NCI-H446 treated with DMSO at 0.1 percent for 48 hours (cell line): ENCODE measurements at regions not wholly inside any gene's neighbourhood (a gene's known extent, or its start where the extent isn't known, plus 50 kb on each side); places are given as distances from the start of the nearest gene placed in this dataset.
"Not testable (repeated sequence)": the region's sequence is repeated elsewhere in the genome, so short reads cannot be mapped to it uniquely, and the experiment has no call there.

Experiments used
- DNase-seq: peaks from one replicate; lab custom pipeline; 2025; lab: John Stamatoyannopoulos, UW

DNA sequence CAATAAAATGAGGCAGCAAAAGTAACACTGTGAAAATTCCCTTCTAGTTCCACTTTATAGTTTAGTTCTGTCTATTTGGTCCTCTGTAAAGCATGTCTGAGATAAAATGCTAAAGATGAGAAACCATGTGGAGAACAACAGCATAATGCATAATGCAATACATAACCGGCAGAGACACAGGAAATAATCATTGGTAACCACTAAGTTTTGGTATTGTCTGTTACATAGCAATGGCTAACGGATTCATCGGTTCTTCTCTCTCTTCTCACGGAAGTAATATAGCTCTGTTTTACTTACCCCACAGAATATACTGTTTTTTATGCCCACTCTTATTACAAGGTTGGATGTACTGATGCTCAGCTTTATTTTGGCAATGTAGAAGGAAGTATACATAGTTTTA lies 158.9 kb downstream of the FAM174A start:
- no peak for DNase-seq

DNA sequence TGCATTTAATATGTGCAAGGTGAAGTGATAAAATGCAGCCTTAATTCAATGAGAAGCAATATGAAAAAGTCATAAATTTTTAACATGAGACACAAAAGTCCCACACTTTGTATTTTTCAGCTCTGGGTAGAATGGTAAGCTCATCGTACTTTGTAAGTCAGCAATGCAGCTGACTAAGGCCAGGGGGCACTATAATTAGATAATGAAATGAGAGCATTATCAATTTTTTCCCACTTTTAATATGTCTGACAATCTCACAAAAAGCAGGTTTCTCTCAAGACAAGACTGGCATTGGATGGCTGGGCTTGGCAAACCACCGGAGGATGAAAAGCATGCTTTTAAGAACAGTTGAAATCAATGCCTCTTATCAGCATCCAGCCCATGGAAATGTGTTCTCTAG lies 162.8 kb downstream of the FAM174A start:
- DNase-seq = no peak

DNA sequence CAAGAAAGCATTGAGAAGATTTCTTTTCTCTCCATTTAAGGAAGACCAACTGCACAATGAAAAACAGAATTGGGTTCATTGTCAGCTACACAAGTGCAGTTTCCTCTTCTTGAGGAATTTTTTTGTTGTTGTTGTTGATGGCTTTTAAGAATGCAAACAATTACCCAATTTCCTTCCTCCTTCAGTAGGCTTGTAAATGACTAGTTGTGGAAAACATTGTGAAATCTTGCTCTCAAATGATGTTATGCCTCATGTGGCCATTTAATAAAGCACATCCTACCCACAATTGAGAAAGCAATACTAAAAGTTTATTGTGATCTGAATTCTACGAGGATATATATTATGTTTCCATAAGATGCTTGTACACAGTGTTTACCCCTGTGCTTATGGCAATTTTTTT lies 171.6 kb downstream of the FAM174A start:
- no peak for DNase-seq

DNA sequence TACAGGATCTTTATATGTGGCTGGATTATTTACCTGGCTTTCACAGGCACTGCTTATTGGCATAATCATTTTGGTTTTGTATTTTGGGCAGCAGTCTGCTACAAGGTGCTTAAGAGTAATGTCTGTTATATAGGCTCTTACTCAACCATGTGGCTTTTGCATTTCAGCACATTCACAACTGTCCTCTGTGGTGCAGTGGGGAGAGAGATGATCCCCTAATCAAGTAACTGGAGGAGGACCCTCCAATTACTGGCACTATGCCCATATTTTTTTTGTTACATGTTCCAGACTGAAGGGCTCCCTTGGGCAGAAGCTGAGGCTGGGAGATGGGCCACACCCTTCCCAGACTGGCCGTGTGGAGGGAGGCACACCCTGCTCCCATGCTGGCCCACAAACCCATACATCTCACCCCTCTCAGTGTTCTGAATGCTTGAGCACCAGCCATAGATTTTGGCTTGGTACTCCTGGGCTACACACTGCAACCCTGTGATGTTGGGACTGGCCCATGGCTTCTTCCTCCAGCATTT lies 173.5 kb downstream of the FAM174A start:
- DNase-seq = no peak

DNA sequence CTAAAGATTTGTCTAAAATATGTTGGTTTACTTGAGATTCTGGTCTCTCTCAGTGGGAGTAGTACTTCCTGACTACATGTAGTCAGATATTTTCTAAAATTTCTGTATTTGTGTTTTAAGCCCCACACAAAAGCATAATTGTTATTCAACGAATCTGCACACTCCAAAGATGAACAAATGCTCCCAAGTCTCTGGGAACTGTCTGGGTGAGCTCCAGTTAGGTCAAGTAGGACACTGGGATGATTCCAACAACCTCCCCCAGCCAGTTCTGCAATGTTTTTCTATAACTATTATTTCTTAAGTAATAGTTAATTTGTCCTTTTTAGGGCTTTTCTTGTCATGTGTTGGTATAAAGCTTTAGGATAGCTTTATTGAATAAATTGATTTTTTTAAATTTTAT lies 174.6 kb downstream of the FAM174A start:
- DNase-seq = no peak

DNA sequence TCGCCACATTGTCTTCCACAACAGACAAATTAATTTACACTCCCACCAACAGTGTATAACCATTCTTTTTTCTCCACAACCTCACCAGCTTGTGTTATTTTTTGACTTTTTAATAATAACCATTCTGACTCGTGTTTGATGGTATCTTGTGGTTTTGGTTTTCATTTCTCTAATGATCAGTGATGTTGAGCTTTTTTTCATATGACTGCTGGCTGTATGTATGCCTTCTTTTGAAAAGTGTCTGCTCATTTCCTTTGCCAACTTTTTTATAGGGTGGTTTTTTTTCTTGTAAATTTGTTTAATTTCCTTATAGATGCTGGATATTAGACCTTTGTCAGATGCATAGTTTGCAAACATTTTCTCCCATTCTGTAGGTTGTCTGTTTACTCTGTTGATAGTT lies 179.6 kb downstream of the FAM174A start:
- not testable (repeated sequence) for DNase-seq

DNA sequence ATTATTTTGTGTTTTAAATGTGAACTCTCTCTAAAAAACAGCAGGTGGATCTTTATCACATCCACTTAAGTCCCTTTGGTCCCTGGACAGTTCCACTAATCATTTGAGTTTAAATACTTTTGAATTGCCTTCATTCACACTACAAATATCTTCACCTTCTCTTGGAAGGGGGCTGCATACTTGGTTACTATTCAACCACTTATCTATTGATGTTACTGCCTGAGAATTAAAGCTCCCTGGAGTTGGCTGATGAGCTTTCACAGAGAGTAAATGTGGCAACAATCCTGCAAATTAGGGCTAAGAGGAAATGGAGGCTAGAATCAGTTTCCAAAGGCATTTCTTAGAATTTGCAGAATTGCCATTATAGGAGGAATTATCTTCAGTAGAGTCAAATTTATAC lies 180.4 kb downstream of the ST8SIA4 start:
- no peak for DNase-seq

DNA sequence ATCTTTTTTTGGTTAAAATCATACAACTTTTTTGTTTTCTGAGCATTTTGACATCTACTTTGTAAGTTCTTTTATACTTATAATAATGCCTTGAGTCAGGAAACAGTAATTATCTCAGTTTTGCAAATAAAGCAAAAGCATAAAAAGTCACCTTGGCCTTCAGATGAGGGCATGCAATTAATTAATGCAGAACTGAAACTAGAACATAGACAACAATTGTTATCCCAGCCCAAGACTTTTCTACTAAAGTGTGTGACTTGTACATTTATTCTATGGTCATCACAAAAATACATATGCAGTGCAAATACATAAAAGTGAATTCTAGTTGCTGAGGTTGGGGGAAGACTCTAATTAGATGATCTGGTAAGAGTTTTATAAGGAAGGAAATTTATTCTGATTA lies 179.9 kb downstream of the ST8SIA4 start:
- DNase-seq = no peak

DNA sequence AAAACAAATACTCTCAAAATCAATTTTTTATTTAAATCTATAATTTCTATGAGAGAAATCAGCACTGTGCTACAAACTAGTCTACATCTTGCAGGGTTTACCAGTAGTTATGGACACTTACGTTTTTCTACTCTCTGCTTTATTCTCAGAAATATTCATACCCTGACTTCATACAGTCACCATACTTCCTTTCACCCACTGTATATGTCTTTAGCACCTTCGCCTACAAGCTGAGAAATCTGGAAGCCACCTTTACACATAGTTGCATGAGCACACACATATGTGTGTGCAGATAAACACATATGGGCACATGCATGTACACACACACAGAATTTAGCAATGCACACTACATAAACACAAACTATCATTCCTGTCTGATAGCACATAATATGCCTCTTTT lies 177.0 kb downstream of the ST8SIA4 start:
- no peak for DNase-seq

DNA sequence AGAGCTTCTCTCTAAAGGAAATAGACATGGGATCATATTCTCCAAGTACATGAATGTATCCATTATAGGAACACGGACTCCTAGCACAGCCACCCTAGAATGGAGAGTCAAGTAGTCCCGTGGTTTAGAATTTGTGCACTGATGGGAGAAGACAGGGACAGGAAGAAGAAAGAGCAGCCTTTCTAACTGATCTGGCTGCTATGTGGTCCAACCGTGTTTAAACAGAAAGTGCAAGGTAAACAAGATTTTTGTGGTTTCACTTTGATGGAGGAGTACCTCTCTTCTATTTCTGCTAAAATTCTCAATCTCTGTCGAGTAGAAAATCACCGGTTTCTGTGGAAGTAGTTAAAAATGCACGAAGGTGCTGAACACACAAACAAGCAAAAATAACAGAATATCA lies 171.3 kb downstream of the ST8SIA4 start:
- DNase-seq = no peak

DNA sequence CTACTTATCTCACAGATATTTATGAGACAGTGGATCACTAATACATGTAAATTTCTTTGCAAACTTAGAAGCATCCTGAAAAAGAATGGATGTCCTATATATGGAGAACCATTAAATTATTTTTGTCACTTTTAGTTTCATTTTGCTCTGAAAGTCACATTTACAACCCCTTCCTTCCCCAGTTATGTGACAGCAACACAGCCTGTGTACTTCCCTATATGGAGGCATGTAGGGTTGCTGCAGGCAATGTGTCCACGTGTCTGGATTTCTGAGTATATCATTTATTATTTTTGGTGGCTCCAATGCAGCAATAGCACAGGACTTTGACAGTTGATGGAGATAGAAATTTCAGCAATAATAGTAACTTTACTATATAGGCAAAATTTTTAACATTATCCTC lies 156.4 kb downstream of the ST8SIA4 start:
- no peak for DNase-seq

DNA sequence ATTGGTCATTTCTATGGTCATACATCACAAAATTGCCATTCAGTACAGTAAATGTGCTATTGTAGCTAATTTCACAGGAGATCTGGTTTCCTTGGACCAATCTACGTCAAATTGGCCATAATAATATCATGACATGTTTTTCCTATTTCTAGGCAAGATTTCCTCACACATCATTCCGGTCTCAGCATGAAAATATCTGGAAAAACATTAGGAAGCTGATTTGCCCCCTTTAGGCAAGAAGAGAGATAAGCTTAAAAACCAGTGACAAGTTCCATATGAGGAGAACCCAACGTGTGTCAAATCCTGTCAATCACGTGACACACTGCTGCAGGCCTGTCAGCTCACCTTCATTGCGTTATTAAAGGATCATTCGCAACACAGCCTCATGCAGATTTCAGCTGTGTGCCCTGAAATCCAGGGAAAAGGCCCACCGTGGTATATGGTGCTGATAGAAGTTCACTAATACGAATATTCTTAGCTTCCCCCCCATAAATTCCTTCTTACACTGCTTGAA lies 153.3 kb downstream of the ST8SIA4 start:
- no peak for DNase-seq

DNA sequence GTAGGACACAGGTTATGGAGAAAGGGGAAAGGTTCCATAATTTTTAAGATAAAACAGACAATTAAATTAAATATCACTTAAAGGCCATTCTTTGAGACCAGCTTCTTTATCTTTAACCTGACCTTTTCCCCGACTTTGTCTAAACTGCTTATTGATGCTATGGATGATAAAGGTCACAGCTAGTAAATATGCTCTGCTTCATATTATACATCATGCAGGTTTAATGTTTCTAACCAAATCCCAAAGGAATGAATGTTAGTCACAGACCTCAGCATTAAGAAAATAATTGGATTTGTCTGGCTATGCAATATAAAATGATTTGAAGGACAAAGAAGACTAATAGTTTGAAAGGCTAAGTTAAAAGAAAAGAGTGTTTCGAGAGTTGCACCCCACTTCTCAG lies 147.6 kb downstream of the ST8SIA4 start:
- no peak for DNase-seq
